ENCODE measurements at regions not wholly inside any gene's neighbourhood (a gene's known extent, or its start where the extent isn't known, plus 50 kb on each side); places are given as distances from the start of the nearest gene placed in this dataset.
"Not testable (repeated sequence)": the region's sequence is repeated elsewhere in the genome, so short reads cannot be mapped to it uniquely, and the experiment has no call there.

- no peak for DNase-seq (ENCODE audit: low spot score)
These were observed 854.3 kb downstream of the CDH8 start for GRCh38 chr16:61181982-61182381.

GRCh38 chr16:61179561-61179960, 856.7 kb downstream of the CDH8 start:
- no peak for DNase-seq (ENCODE audit: low spot score)

DNA sequence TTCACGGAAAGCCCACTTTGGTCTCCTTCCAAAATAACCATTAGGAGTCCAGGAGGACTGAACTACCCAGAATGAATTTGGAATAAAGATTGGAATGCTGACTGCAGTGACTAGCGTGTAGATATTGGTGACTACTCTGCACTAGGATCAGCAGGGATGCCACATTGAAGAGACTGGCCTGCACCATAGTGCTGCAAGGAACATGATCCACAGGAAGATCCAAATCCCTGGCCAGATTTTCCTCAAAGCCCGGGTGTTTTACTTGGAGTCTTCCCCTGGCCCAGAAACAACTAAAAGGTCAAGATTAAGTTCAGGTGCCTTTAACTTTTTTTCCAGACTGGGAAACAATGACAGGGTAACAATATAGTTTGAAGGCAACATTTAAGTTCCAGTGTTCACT, 870.4 kb downstream of the CDH8 start:
- no peak for DNase-seq (ENCODE audit: low spot score)

- no peak for DNase-seq (ENCODE audit: low spot score)
These were observed 885.9 kb downstream of the CDH8 start for GRCh38 chr16:61150351-61150750.

- no peak for DNase-seq (ENCODE audit: low spot score)
These were observed 886.5 kb downstream of the CDH8 start for GRCh38 chr16:61149709-61150108.

DNA sequence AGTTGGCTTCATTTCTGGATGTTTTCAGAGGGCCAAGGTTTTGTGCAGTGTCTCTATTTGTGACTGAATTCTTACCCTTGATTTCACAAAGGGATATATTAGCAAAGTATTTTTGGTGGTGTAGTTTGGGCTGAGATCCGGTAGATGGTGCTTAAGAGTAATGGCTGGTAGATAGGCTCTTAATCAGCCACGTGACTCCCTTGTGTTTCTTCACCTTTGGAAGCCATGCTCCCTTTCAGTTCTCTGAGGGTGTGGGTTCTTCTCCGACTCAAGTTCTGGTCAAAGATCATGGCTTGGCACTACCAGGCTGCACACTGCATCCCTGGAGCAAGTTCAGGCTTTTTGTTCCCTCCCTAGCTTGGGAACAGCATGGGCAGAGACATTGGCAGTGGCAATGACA, 887.3 kb downstream of the CDH8 start:
- no peak for DNase-seq (ENCODE audit: low spot score)

- DNase-seq (ENCODE audit: low spot score): no peak
These were observed 889.8 kb downstream of the CDH8 start for GRCh38 chr16:61146429-61146828.

GRCh38 chr16:61131447-61131846, 904.8 kb downstream of the CDH8 start:
- no peak for DNase-seq (ENCODE audit: low spot score)

GRCh38 chr16:61128545-61129323, 907.5 kb downstream of the CDH8 start:
- no peak for DNase-seq (ENCODE audit: low spot score)

DNA sequence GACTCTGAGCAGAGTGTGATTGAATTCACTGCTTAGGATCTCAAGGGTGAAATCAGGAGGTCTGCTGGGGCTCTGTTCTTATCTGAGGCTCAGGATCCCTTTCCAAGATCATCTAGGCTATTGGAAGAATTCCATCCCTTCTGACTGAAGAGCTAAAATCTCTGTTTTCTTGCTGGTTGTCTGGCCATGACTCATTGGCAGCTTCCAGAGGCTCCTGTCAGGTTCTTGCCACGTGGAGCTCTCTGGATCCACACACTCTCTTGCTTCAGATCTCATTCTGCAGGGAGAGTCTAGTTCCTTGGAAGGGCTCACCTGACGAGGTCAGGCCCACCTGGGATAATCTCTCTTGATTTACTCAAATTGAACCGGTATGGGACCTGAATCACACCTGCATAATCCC, 930.7 kb downstream of the CDH8 start:
- no peak for DNase-seq (ENCODE audit: low spot score)

DNA sequence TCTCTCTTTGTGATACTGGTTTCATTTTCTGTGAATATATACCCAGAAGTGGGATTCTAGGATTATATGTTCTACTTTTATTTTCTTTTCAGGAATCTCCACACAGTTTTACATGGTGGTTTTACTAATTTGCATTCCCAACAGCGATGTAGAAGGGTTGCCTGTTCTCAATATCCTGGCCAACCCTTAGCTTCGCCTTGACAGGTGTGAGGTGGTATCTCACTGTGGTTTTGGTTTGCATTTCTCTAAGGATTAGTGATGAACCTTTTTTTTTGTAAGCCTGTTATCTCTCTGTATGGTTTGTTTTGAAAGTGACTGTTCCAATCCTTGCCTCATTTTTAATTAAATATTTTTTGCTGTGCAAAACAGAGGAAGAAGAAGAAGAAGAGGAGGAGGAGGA, 937.7 kb downstream of the CDH8 start:
- DNase-seq (ENCODE audit: low spot score): no peak

DNA sequence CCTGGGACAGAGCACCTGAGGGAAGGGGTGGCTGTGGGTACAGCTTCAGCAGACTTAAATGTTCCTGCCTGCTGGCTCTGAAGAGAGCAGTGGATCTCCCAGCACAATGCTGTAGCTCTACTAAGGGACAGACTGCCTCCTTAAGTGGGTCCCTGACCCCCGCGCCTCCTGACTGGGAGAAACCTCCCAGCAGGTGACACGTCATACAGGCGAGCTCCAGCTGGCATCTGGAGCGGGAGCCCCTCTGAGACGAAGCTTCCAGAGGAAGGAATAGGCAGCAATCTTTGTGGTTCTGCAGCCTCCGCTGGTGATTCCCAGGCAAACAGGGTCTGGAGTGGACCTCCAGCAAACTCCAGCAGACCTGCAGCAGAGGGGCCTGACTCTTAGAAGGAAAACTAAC, 944.9 kb downstream of the CDH8 start:
- not testable (repeated sequence) for DNase-seq (ENCODE audit: low spot score)

DNA sequence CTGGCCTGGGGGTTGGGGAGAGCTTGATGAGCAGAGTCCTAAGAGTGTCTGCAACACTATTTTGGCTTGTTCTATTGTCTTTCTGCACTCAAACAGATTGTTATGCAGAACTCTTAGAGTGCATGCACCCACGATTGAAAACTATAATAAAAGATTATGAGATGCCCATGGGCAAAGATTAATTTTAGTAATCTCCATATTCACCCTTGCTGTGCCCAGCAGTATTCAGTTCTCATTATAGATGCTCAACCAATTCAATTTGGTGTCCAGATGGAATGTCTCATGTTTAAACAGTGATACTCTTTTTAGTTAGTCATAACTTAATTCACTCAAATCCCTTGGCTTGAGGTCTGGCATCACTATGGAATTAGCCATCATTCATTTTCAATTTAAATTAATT, 952.5 kb downstream of the CDH8 start:
- DNase-seq (ENCODE audit: low spot score): no peak

DNA sequence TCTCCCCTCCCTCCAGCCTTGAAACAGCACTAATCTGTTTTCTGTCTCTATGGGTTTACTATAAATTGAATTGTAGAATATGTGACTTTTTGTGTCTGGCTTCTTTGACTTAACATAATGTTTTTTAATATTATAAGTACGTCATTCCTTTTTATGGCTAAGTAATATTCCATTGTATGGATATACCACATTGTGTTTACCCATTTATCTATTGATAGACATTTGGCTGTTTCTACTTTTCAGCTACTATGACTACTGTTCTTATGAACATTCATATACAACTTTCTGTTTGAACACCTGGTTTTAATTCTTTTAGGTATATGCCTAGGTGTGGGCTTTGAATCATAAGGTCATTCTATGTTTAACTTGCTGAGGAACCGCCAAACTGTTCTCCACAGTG, 961.9 kb downstream of the CDH8 start:
- no peak for DNase-seq (ENCODE audit: low spot score)

- DNase-seq (ENCODE audit: low spot score): no peak
These were observed 978.6 kb downstream of the CDH8 start for GRCh38 chr16:61057635-61058034.

DNA sequence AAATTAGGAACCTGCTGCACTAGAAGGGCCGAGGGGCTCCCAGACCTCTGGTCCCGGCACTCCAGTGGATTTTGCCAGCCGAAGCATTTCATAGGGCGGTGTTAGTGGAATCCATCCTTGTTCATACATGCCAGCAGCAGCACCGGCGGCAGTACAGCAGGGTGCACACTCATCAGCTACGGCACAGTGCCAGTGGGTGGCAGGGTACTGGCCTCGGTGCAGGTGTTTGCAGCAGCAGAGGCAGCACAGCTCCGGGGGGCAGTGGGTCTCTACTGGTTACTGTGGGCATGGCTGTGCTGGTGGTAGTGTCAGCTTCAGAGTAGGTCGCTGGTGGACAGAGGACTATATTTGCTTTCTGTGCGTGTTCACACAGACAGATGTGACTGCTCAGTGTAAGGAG, 985.7 kb downstream of the CDH8 start:
- no peak for DNase-seq (ENCODE audit: low spot score)

DNA sequence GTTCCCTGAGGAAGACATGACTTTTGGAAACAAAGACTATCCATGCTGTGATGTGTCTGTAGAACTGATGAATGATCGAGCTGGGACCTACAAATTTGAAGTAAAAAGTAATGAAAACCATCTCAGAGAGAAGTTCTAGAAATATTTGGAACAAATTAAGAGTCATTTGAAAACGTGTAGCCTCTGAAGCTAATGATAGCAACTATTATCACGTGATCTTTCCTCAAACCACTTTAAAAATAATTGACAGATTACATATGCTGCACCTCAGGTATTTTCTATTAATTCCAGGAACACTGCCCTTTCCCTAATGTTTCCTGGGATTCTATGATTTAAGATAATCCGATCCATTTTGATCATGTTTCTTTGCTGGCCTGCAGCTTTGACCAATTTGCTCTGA, 990.3 kb downstream of the CDH8 start:
- no peak for DNase-seq (ENCODE audit: low spot score)

- DNase-seq (ENCODE audit: low spot score): no peak
These were observed 993.5 kb downstream of the CDH8 start for GRCh38 chr16:61042737-61043136.

- DNase-seq (ENCODE audit: low spot score): no peak
These were observed 1005.6 kb downstream of the CDH8 start for GRCh38 chr16:61030616-61031015.

- DNase-seq (ENCODE audit: low spot score): no peak
These were observed 1011.9 kb downstream of the CDH8 start for GRCh38 chr16:61024180-61024900.

DNA sequence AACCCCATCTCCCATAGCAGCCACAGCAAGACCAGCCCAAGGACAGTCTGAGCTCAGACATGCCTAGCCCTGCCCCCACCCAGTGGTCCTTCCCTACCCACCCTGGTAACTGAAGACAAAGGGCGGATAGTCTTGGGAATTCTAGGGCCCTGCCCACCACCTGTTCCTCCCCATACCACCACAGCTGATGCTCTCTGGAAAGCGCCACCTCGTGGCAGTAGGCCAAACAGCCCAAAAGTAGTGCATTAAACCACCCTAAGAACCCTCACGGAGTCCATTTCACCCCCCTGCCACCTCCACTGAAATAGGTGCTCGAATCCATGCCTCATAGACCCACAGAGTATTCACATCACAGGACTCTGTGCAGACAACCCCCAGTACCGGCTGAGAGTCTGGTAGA, 1021.4 kb downstream of the CDH8 start:
- DNase-seq (ENCODE audit: low spot score): no peak

GRCh38 chr16:61007694-61008093, 1028.5 kb downstream of the CDH8 start:
- no peak for DNase-seq (ENCODE audit: low spot score)

DNA sequence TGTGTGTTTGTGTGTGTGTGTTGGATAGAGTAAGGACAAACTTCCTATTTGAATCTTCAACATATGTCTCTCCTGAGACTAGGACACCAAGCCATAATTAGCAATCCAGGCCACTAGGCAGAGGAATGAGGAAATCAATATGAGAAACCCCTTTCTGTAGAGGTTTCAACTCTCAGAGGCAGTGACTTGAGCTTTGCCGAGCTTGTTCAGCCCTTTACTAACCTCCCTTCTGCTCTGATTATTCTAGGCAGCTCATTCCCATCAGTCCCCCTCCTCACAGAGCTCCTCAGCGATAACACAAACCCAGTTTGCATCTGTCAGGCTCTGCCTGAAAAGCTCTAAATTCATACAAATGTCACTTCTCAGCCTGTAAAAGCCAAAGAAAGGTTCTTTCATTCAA, 1030.3 kb downstream of the CDH8 start:
- DNase-seq (ENCODE audit: low spot score): no peak
